Stimulated activated CD4-positive, alpha-beta T cell treated with anti-CD3 and anti-CD28 coated beads, Interleukin-1b, Interleukin-23, amount 100 ng/mL, for 1 hour (primary cell): ENCODE measurements at regions not wholly inside any gene's neighbourhood (a gene's known extent, or its start where the extent isn't known, plus 50 kb on each side); places are given as distances from the start of the nearest gene placed in this dataset.

Experiments used
- DNase-seq, 2 donors: peaks; one replicate each; pipeline ENCODE4 v3.0.0-alpha.2; 2020; ENCODE audit warnings: low read depth in 2 of 2

GRCh38 chr17:79202480-79202879, 127.9 kb downstream of the ENGASE start:
- no peak for DNase-seq

GRCh38 chr17:79201536-79202227, 127.1 kb downstream of the ENGASE start:
- DNase-seq: no peak

GRCh38 chr17:79201119-79201518, 126.5 kb downstream of the ENGASE start:
- no peak for DNase-seq

- no peak for DNase-seq
These were observed 122.3 kb downstream of the ENGASE start for GRCh38 chr17:79196913-79197312.

GRCh38 chr17:79192503-79193351, 118.1 kb downstream of the ENGASE start:
- no peak for DNase-seq

- DNase-seq: no peak
These were observed 116.8 kb downstream of the ENGASE start for GRCh38 chr17:79191270-79191934.

- no peak for DNase-seq
These were observed 114.7 kb downstream of the ENGASE start for GRCh38 chr17:79189305-79189704.

GRCh38 chr17:79188685-79189084, 114.1 kb downstream of the ENGASE start:
- DNase-seq: no peak

- no peak for DNase-seq
These were observed 113.4 kb downstream of the ENGASE start for GRCh38 chr17:79188048-79188447.

- no peak for DNase-seq
These were observed 112.6 kb downstream of the ENGASE start for GRCh38 chr17:79187186-79187585.

GRCh38 chr17:79186406-79186805, 111.8 kb downstream of the ENGASE start:
- no peak for DNase-seq

GRCh38 chr17:79185671-79186070, 111.0 kb downstream of the ENGASE start:
- no peak for DNase-seq

- DNase-seq: no peak
These were observed 109.6 kb downstream of the ENGASE start for GRCh38 chr17:79184219-79184618.

- DNase-seq: no peak
These were observed 108.9 kb downstream of the ENGASE start for GRCh38 chr17:79183293-79184158.

GRCh38 chr17:79183043-79183292, 108.3 kb downstream of the ENGASE start:
- no peak for DNase-seq

GRCh38 chr17:79182176-79183042, 107.8 kb downstream of the ENGASE start:
- DNase-seq: no peak

- no peak for DNase-seq
These were observed 105.9 kb downstream of the ENGASE start for GRCh38 chr17:79180358-79181005.

GRCh38 chr17:79179334-79179733, 104.7 kb downstream of the ENGASE start:
- no peak for DNase-seq

GRCh38 chr17:79177877-79178276, 103.3 kb downstream of the ENGASE start:
- DNase-seq: no peak

GRCh38 chr17:79176792-79177601, 102.4 kb downstream of the ENGASE start:
- DNase-seq: no peak
